MM.1S (cell line): ENCODE measurements at regions not wholly inside any gene's neighbourhood (a gene's known extent, or its start where the extent isn't known, plus 50 kb on each side); places are given as distances from the start of the nearest gene placed in this dataset.

Experiments used
- DNase-seq: peaks from one replicate; pipeline ENCODE4 v3.0.0-alpha.2; 2015
- H2AFZ ChIP-seq: fragments of 300-600 bp; sonication (generic); 2 replicates; pipeline ENCODE4 v1.6.0; 2016; ENCODE audit warnings: antibody characterized with exemption, low read length
- H3F3A ChIP-seq: fragments of 300-600 bp; sonication (generic); 2 replicates; pipeline ENCODE4 v1.6.1; 2016; ENCODE audit warnings: mild to moderate bottlenecking, antibody characterized with exemption, low read length, moderate library complexity, mixed read lengths; ENCODE audit not compliant: insufficient read depth
- H3K27ac ChIP-seq: fragments of 300-600 bp; sonication (generic); 2 replicates; pipeline ENCODE4 v1.5.1; 2016; ENCODE audit warnings: mild to moderate bottlenecking, low read length
- H3K27me3 ChIP-seq: fragments of 300-600 bp; sonication (generic); replicated peaks from 2 replicates; pipeline ENCODE4 v1.6.0; 2016; ENCODE audit warnings: low read length; ENCODE audit not compliant: insufficient read depth
- H3K36me3 ChIP-seq: fragments of 300-600 bp; sonication (generic); replicated peaks from 2 replicates; pipeline ENCODE4 v1.6.1; 2016; ENCODE audit warnings: mild to moderate bottlenecking, low read length, mixed read lengths; ENCODE audit not compliant: insufficient read depth
- H3K4me1 ChIP-seq: fragments of 300-600 bp; sonication (generic); 2 replicates; pipeline ENCODE4 v1.6.1; 2016; ENCODE audit warnings: low read length, mixed read lengths
- H3K4me2 ChIP-seq: fragments of 300-600 bp; sonication (generic); 2 replicates; pipeline ENCODE4 v1.6.0; 2016; ENCODE audit warnings: low read depth, low read length
- H3K4me3 ChIP-seq: fragments of 300-600 bp; sonication (generic); 2 replicates; pipeline ENCODE4 v1.5.1; 2016; ENCODE audit warnings: low read length, mixed read lengths
- H3K79me2 ChIP-seq: fragments of 300-600 bp; sonication (generic); 2 replicates; pipeline ENCODE4 v1.6.1; 2016; ENCODE audit warnings: mixed run types, low read length, mixed read lengths
- H3K9ac ChIP-seq: fragments of 300-600 bp; sonication (generic); 2 replicates; pipeline ENCODE4 v1.6.1; 2016; ENCODE audit warnings: low read length, mixed read lengths
- H3K9me2 ChIP-seq: fragments of 300-600 bp; sonication (generic); replicated peaks from 2 replicates; pipeline ENCODE4 v1.6.1; 2016; ENCODE audit warnings: mild to moderate bottlenecking, low read length, mixed read lengths; ENCODE audit not compliant: insufficient read depth
- H3K9me3 ChIP-seq: fragments of 300-600 bp; sonication (generic); replicated peaks from 2 replicates; pipeline ENCODE4 v1.6.1; 2016; ENCODE audit warnings: mild to moderate bottlenecking, low read length, mixed read lengths; ENCODE audit not compliant: insufficient read depth
- H4K20me1 ChIP-seq: fragments of 300-600 bp; sonication (generic); 2 replicates; pipeline ENCODE4 v1.6.1; 2016; ENCODE audit warnings: mild to moderate bottlenecking, low read length, moderate library complexity, mixed read lengths; ENCODE audit not compliant: insufficient read depth
- EZH2 ChIP-seq: fragments of 300-600 bp; sonication (generic); optimal IDR thresholded peaks from 2 replicates; pipeline ENCODE3; 2017; ENCODE audit warnings: low read depth, mild to moderate bottlenecking, antibody characterized with exemption, low read length, mixed read lengths
- EZH2phosphoT487 ChIP-seq: fragments of 300-600 bp; sonication (generic); IDR thresholded peaks from 2 replicates; pipeline ENCODE4 v1.6.1; 2018; ENCODE audit warnings: antibody characterized with exemption, low read length
- TF ChIP-seq, protein P1 (sequence below): fragments of 300-600 bp; sonication (generic); IDR thresholded peaks from 2 replicates; pipeline ENCODE4 v1.5.1; 2016; ENCODE audit warnings: antibody characterized with exemption, low read length, mixed read lengths

DNA sequence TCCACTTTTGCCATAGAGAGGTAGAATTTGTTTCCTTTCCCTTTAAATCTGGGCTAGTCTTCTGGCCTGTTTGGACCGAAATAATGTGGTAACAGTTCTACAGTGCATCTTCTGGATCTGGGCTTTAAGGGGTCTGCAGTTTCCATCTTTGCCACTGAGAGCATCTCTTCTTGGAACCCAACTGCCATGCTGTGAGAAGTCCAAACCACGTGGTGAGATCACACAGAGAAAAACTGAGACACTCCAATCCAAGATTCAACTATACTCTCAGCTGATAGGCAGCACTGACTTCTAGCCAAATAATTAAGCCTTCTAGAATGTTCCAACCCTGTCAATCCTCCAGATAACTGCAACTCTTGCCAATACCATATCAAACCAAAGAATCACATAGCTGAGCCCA lies 261.1 kb downstream of the INSIG2 start:
- TF ChIP-seq, protein P1, sequence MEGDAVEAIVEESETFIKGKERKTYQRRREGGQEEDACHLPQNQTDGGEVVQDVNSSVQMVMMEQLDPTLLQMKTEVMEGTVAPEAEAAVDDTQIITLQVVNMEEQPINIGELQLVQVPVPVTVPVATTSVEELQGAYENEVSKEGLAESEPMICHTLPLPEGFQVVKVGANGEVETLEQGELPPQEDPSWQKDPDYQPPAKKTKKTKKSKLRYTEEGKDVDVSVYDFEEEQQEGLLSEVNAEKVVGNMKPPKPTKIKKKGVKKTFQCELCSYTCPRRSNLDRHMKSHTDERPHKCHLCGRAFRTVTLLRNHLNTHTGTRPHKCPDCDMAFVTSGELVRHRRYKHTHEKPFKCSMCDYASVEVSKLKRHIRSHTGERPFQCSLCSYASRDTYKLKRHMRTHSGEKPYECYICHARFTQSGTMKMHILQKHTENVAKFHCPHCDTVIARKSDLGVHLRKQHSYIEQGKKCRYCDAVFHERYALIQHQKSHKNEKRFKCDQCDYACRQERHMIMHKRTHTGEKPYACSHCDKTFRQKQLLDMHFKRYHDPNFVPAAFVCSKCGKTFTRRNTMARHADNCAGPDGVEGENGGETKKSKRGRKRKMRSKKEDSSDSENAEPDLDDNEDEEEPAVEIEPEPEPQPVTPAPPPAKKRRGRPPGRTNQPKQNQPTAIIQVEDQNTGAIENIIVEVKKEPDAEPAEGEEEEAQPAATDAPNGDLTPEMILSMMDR = no peak
- TF ChIP-seq EZH2 = no peak
- TF ChIP-seq EZH2phosphoT487 = no peak
- Histone ChIP-seq H3F3A (no peaks in the 10 kb centered on the region), H3K4me3 (no peak overlapping the region), H3K9me3 (no peaks in the 10 kb centered on the region), H3K9me2 (no peaks in the 10 kb centered on the region), H3K9ac (no peak overlapping the region), H3K4me2 (no peak overlapping the region), H3K79me2 (no peaks in the 10 kb centered on the region), H3K36me3 (no peaks in the 10 kb centered on the region), H3K27ac (no peak overlapping the region), H3K4me1 (peaks cover 12% of the 10 kb centered on the region), H2AFZ (no peak overlapping the region), H4K20me1 (no peaks in the 10 kb centered on the region), H3K27me3 (no peaks in the 10 kb centered on the region)
- no peak for DNase-seq

DNA sequence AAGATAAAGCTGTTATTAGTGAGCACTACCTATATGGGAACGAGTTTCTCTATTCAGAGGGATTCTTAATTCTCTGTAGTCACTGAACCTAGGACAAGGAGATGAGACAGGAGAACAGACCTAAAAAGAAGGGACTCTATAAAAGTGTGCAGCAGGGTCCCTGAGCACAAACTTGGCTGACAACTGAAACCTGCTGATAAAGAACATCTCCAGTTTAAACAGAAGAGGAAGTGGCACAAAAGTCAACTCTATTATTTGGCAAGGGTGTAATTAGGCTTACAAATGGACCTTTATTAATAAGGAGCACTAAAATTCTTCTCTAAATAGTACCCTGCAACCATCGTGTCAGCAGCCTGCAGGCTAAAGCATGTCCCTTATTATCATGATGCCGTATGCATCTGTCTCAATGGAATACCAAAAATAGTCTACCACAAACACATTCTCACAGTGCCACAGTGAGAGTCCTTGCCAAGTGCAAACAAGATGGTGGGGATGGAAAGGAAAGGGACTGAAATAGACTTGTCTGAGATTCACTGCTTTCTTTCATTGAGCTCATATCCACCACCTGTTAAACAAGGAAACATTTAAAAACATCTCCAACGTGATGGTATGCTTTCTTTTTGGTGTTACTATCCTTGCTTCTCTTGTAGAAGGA lies 260.2 kb downstream of the INSIG2 start:
- H2AFZ ChIP-seq = peak overlapping the region; percentile 35
- peak overlapping the region; percentile 17; the same call in 1 of the 2 replicates for H3K4me2 ChIP-seq
- TF ChIP-seq EZH2 (no peak), EZH2phosphoT487 (no peak)
- TF ChIP-seq, protein P1 = no peak
- no peaks in the 10 kb centered on the region for H4K20me1 ChIP-seq
- no peak overlapping the region for H3K4me3 ChIP-seq
- no peaks in the 10 kb centered on the region for H3K79me2 ChIP-seq
- DNase-seq = peak; percentile 44
- no peak overlapping the region for H3K9ac ChIP-seq
- H3K27me3 ChIP-seq = no peaks in the 10 kb centered on the region
- H3K27ac ChIP-seq = peak overlapping the region; percentile 6; the same call in 1 of the 2 replicates
- H3K9me2 ChIP-seq = no peaks in the 10 kb centered on the region
- H3K4me1 ChIP-seq = peaks cover 12% of the 10 kb centered on the region
- H3F3A ChIP-seq = no peaks in the 10 kb centered on the region
- no peaks in the 10 kb centered on the region for H3K9me3 ChIP-seq
- no peaks in the 10 kb centered on the region for H3K36me3 ChIP-seq

DNA sequence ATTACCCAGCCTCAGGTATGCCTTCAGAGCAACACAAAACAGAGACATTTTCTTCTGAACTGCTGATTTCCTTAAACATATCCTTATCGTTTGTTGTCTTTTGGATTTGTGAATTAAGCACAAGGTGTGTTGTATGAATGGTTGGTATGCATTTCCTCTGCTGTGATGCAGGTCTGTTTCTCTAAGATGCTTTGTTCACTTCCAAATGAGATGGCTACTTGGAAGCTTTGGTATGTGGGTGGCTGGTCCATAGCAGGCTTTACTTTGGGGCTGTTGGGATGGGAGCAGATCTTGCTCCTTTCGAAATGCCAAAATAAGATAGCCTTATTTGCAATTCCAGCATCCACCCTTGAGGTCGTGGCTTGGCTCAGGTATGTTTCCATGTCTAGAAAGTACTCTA lies 257.2 kb downstream of the INSIG2 start:
- H3K27me3 ChIP-seq = no peaks in the 10 kb centered on the region
- peaks cover 12% of the 10 kb centered on the region for H3K4me1 ChIP-seq
- H3K79me2 ChIP-seq = no peaks in the 10 kb centered on the region
- H3F3A ChIP-seq = no peaks in the 10 kb centered on the region
- H3K9me2 ChIP-seq = no peaks in the 10 kb centered on the region
- H3K27ac ChIP-seq = no peak overlapping the region
- no peak overlapping the region for H3K4me2 ChIP-seq
- TF ChIP-seq, protein P1 = no peak
- TF ChIP-seq EZH2 = no peak
- no peak for TF ChIP-seq EZH2phosphoT487
- no peak overlapping the region for H3K4me3 ChIP-seq
- H3K36me3 ChIP-seq = no peaks in the 10 kb centered on the region
- no peaks in the 10 kb centered on the region for H3K9me3 ChIP-seq
- H4K20me1 ChIP-seq = no peaks in the 10 kb centered on the region
- no peak for DNase-seq
- H3K9ac ChIP-seq = no peak overlapping the region
- H2AFZ ChIP-seq = no peak overlapping the region
